ENCODE measurements at regions not wholly inside any gene's neighbourhood (a gene's known extent, or its start where the extent isn't known, plus 50 kb on each side); places are given as distances from the start of the nearest gene placed in this dataset.

- ChIA-PET POLR2A (no interaction called here), CTCF (no interaction called here)
- WGBS (ENCODE audit: missing lambda C conversion rate), result 0% methylated on average over 2 of the region's 2 CpGs
- H3K4me3 ChIP-seq, result no peak overlapping the region
- H3K9me3 ChIP-seq, result no peaks in the 10 kb centered on the region
- ATAC-seq (no peak), FAIRE-seq (no peak), DNase-seq (ENCODE audit: low read depth in 1 of 2, low spot score in 1 of 2) (no peak)
- no peaks in the 10 kb centered on the region for H3K4me1 ChIP-seq
- TF ChIP-seq NFE2L2 (conservative IDR thresholded peaks at IDR 0.05; ENCODE audit: low read length) (no peak), KDM1A (IDR thresholded peaks at IDR 0.05; ENCODE audit: low read depth) (no peak), MAZ (IDR thresholded peaks at IDR 0.05; ENCODE audit: borderline replicate concordance, low read depth, low read length) (no peak), EHMT2 (IDR thresholded peaks at IDR 0.05; ENCODE audit: low read depth) (no peak), GATA3 (IDR thresholded peaks at IDR 0.05; ENCODE audit: borderline replicate concordance) (no peak), NR3C1 (IDR thresholded peaks at IDR 0.05) (no peak), ZFP36 (IDR thresholded peaks at IDR 0.05; ENCODE audit: borderline replicate concordance, partially characterized antibody) (no peak)
- TF ChIP-seq, protein P1, sequence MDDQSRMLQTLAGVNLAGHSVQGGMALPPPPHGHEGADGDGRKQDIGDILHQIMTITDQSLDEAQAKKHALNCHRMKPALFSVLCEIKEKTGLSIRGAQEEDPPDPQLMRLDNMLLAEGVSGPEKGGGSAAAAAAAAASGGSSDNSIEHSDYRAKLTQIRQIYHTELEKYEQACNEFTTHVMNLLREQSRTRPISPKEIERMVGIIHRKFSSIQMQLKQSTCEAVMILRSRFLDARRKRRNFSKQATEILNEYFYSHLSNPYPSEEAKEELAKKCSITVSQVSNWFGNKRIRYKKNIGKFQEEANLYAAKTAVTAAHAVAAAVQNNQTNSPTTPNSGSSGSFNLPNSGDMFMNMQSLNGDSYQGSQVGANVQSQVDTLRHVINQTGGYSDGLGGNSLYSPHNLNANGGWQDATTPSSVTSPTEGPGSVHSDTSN (IDR thresholded peaks at IDR 0.05), result no peak
- TF ChIP-seq, protein P2, sequence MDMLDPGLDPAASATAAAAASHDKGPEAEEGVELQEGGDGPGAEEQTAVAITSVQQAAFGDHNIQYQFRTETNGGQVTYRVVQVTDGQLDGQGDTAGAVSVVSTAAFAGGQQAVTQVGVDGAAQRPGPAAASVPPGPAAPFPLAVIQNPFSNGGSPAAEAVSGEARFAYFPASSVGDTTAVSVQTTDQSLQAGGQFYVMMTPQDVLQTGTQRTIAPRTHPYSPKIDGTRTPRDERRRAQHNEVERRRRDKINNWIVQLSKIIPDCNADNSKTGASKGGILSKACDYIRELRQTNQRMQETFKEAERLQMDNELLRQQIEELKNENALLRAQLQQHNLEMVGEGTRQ (IDR thresholded peaks at IDR 0.05), result no peak
- no peak overlapping the region for H3K27ac ChIP-seq
- no peak overlapping the region for H3K4me2 ChIP-seq
Observed at GRCh38 chr15:46317029-46317428, 682.2 kb downstream of the SQOR start.

DNA sequence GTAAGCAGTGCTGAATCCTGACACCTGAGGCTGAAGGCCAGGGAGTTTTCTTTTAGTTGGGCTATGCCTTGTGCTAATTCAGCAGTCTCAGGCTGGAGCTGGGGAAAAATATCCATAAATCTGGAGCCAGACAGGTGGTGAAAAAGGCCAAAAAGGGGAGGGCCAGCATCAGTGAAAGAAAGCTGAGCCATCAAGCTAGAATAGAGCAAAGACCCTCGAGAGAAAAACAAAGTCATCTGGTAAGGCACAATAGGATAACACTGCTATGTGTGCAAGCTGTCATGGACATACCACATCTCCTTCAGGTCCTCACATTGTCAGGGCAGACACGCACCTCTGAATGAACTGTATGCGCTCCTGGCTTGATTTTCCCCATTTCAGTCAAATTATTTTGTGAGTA, 687.9 kb downstream of the SQOR start:
- DNase-seq (ENCODE audit: low read depth in 1 of 2, low spot score in 1 of 2), result no peak
- Histone ChIP-seq H3K4me3 (no peak overlapping the region), H3K27ac (no peak overlapping the region), H3K4me2 (no peak overlapping the region), H3K4me1 (no peaks in the 10 kb centered on the region), H3K9me3 (no peaks in the 10 kb centered on the region)
- ATAC-seq, result no peak
- TF ChIP-seq TP53 (CRISPR knock-in tag; IDR thresholded peaks at IDR 0.05) (no peak), POLR2AphosphoS2 (conservative IDR thresholded peaks at IDR 0.05; ENCODE audit: low read length) (no peak), SREBF2 (IDR thresholded peaks at IDR 0.05) (no peak), HOXA7 (CRISPR knock-in tag; IDR thresholded peaks at IDR 0.05) (no peak), ESRRA (IDR thresholded peaks at IDR 0.05; ENCODE audit: borderline replicate concordance, low read length) (no peak), FOSB (CRISPR knock-in tag; IDR thresholded peaks at IDR 0.05) (no peak), MAFK (IDR thresholded peaks at IDR 0.05; ENCODE audit: partially characterized antibody) (no peak), BHLHE40 (IDR thresholded peaks at IDR 0.05; ENCODE audit: low read depth, low read length) (no peak), CBX8 (IDR thresholded peaks at IDR 0.05) (no peak), HEYL (CRISPR knock-in tag; IDR thresholded peaks at IDR 0.05) (no peak)
- TF ChIP-seq, protein P3, sequence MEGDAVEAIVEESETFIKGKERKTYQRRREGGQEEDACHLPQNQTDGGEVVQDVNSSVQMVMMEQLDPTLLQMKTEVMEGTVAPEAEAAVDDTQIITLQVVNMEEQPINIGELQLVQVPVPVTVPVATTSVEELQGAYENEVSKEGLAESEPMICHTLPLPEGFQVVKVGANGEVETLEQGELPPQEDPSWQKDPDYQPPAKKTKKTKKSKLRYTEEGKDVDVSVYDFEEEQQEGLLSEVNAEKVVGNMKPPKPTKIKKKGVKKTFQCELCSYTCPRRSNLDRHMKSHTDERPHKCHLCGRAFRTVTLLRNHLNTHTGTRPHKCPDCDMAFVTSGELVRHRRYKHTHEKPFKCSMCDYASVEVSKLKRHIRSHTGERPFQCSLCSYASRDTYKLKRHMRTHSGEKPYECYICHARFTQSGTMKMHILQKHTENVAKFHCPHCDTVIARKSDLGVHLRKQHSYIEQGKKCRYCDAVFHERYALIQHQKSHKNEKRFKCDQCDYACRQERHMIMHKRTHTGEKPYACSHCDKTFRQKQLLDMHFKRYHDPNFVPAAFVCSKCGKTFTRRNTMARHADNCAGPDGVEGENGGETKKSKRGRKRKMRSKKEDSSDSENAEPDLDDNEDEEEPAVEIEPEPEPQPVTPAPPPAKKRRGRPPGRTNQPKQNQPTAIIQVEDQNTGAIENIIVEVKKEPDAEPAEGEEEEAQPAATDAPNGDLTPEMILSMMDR (IDR thresholded peaks at IDR 0.05), result no peak
- FAIRE-seq, result no peak
- ChIA-PET POLR2A (no interaction called here), CTCF (interaction anchor here (1.0 kb wide), 1 partner anchor 13 kb away, joined by 3 read pairs; no protein-coding TSS in a partner anchor)
- 2% methylated on average over 3 of the region's 3 CpGs for WGBS (ENCODE audit: missing lambda C conversion rate)

DNA sequence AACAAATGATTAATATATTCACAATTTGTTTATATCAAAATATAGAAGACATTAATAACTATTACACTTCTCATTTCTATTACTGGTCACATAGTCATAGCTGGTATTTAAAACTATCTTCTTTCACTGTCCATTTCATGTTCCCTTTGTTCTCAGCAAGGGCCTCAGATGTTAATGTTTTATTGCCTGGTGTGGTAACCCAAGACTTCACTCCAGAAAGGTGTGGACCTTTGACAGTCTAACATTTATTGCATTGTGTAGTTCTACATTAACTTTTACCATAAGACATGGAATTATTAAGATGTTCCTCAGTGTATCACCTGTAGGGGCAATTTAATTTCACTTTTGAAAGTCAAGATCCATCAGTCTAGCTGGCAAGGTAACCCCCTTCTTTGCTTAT, 691.3 kb downstream of the SQOR start:
- FAIRE-seq (no peak), DNase-seq (ENCODE audit: low read depth in 1 of 2, low spot score in 1 of 2) (no peak), ATAC-seq (no peak)
- Histone ChIP-seq H3K4me3 (no peak overlapping the region), H3K9me3 (no peaks in the 10 kb centered on the region), H3K27ac (no peak overlapping the region), H3K4me1 (no peaks in the 10 kb centered on the region), H3K4me2 (no peak overlapping the region)
- POLR2A ChIA-PET, result no interaction called here
- TF ChIP-seq, protein P3 (IDR thresholded peaks at IDR 0.05), result no peak
- TF ChIP-seq CHD2 (IDR thresholded peaks at IDR 0.05; ENCODE audit: low read length, partially characterized antibody) (no peak), MAFK (IDR thresholded peaks at IDR 0.05; ENCODE audit: partially characterized antibody) (no peak), MAZ (IDR thresholded peaks at IDR 0.05; ENCODE audit: borderline replicate concordance, low read depth, low read length) (no peak), HEYL (CRISPR knock-in tag; IDR thresholded peaks at IDR 0.05) (no peak), MYC (IDR thresholded peaks at IDR 0.05; ENCODE audit: borderline replicate concordance, low read length) (no peak), POLR2A (IDR thresholded peaks at IDR 0.05; ENCODE audit: low read length) (no peak), PHF8 (IDR thresholded peaks at IDR 0.05; ENCODE audit: borderline replicate concordance, low read depth) (no peak)
- TF ChIP-seq, protein P1 (IDR thresholded peaks at IDR 0.05), result no peak
- CTCF ChIA-PET, result no interaction called here

Data from A549 (cell line).